Amniotic stem cell (primary cell): ENCODE measurements at regions not wholly inside any gene's neighbourhood (a gene's known extent, or its start where the extent isn't known, plus 50 kb on each side); places are given as distances from the start of the nearest gene placed in this dataset.
"Not testable (repeated sequence)": the region's sequence is repeated elsewhere in the genome, so short reads cannot be mapped to it uniquely, and the experiment has no call there.

Source experiments
- DNase-seq: peaks from one replicate; lab custom pipeline; 2025; lab: John Stamatoyannopoulos, UW

DNA sequence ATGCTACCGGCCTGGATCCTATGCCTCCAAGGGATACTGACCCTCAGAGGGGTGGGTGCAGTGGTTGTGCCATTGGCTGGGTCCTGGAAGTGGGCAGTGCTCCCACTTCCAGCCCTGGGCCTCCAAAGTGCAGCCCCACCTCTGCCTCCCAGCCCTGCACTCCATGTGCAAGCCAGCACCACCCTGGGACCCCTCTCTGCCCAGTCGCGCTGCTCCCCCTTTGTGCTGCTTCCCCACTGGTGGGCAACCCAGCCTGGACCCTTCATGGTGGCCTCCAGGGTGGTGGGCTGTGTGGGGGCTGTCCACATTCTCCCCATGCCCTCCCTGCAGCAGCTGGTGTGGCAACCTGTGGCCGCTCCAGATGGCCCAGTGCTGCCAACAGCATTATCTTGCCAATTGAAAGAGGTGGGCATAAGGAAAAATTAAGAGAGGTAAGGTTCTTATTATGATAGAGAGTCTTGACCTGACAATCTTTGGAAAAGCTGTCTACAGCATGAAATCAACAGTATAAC, 309.7 kb downstream of the GUCY2F start:
- no peak for DNase-seq

DNA sequence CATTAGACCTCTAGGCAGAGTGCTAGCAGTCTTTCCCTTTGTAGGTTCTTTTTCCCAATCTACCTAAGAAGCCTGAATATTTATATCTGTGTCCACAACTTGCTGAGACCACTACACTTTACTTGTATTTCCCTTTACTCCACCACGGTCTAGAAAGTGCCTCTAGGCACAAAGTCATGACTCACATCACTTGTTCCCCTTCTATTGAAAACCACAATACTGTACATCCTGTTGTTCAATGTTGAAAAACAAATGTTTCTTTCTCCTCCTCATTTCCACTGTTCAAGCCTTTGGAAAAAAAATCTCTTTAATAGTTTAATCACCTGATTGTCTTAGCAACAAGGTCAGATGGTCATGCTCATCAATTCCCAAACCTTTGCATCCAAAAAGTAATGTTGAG, 326.7 kb downstream of the GUCY2F start:
- no peak for DNase-seq

DNA sequence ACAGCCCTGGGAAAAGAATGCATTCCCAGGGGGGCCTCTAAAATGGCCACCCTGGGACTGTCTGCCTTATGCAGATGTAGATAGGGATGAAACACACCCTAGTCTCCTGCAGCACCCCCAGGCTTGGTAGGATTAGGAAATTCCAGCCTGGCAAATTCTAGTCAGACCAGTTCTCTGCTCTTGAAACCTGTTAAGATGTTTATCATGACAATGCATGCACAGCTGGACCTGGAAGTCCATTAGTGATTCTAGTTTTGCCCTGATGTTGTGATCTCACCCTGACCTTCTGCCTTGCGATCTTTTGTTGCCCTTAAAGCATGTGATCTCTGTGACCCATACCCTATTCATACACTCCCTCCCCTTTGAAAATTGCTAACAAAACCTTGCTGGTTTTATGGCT, 337.7 kb downstream of the GUCY2F start:
- DNase-seq, result not testable (repeated sequence)

DNA sequence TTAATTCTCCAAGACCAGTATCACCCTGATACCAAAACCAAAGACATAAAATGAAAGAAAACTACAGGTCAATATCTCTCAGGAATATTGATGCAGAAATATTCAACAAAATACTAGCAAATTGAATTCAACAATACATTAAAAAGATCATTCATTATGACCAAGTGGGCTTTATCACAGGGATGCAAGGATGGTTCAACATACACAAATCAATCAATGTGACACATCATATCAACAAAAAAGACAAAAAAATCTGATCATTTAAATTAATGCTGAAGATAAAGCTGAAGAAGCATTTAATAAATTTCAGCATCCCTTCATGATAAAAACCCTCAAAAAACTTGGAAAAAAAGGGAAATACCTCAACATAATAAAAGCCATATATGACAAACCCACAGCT, 341.4 kb downstream of the GUCY2F start:
- no peak for DNase-seq

DNA sequence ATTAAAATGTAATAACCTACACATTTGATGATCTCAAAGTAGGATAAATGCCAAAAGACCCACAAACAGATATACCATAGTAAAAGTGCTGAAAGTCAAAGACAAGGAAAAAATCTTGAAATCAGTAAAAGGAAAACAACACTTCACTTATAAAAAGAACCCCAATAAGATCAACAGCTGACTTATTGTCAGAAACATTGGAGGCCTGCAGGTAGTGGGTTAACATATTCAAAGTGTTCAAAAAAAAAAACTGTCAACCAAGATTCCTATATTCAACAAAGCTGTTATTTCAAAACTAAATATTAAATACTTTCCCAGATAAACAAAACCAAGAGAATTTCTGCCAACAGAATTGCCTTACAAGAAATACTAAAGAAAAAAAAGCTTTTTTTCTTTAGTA, 347.1 kb downstream of the GUCY2F start:
- no peak for DNase-seq

DNA sequence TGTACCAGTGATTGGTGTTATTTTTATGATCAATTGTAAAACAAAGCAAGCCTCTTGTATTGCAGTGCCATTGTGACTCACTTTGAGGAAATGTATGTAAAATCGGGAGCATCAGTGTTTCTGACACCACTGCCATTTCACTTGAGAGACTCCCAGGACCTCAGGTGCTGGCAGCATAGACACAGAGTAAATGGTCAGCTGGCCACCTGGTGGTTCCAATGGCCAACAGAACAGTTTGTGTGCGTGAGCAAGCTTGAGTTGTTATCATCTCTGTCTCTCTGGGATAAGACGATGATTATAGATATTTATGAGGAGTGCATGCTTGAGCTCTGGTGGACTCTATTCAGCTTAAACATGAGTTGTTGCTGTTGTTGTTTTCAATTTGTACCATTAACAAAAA, 356.6 kb downstream of the GUCY2F start:
- no peak for DNase-seq

DNA sequence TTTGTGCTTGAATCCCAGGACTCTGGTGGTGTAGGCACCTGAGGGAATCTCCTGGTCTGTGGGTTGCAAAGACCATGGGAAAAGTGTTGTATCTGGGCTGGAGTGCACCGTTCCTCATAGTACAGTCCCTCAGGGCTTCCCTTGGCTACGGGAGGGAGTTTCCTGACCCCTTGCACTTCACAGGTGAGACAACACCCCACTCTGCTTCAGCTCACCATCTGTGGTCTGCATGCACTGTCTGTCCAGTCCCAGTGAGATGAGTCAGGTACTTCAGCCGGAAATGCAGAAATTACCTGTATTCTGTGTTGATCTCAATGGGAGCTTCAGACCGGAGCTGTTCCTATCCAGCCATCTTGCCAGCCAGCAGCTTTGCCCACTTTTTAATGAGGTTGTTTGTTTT, 353.0 kb upstream of the IRS4 start:
- no peak for DNase-seq

DNA sequence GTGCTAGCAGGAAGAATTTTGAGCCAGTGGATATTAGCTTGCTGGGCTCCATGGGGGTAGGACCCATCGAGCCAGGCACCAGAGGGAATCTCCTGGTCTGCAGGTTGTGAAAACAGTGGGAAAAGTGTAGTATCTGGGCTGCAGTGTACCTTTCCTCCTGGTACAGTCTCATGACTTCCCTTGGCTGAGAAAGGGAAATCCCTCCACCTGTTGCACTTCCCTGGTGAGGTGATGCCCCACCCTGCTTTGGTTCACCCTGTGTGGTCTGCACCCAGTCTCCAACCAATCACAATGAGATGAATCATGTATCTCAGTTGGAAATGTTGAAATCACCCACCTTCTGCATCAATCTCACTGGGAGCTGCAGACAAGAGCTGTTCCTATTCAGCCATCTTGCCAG, 341.4 kb upstream of the IRS4 start:
- DNase-seq, result no peak

DNA sequence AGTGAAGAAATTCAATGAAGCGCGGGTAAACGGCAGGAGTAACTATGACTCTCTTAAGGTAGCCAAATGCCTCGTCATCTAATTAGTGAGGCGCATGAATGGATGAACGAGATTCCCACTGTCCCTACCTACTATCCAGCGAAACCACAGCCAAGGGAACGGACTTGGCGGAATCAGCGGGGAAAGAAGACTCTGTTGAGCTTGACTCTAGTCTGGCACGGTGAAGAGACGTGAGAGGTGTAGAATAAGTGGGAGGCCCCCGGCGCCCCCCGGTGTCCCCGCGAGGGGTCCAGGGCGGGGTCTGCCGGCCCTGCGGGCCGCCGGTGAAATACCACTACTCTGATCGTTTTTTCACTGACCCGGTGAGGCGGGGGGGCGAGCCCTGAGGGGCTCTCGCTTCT, 317.8 kb upstream of the IRS4 start:
- DNase-seq, result not testable (repeated sequence)

DNA sequence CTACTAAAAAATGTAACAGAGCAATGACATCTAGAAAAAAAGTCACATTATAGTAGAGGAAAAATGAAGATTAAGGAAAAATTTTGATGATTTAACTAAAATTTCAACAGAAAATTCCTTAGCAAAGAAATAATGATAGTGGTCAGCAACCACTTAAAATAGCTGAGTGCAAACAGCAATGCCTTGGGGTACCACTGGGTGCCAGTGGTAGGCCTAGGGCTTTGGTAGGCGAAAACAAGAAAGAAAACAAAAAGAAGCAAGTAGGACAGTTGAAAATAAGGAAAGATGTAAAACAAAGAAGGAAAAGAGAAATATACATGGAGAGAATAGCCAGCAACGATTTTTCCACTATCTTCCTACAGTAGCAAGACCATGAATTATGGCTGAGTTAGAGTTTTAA, 313.5 kb upstream of the IRS4 start:
- no peak for DNase-seq

DNA sequence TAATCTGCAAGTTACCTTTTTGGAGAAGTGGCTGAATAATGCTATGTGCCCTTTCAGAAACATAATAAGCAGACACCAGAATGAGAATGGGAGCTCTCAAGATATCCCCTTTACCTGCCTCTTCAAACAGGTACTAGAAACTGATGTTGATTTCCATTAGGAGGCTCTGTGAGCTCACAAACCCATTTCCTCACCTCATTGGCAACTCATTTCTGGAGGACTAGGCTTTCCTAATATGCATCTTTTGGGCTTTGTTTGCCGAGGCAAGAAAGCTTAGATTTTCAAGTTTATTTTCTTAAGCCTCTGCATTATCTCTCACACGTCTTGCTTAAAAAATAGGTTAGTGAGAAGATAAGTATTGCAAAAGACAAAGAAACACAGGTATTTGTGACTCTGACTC, 313.1 kb upstream of the IRS4 start:
- no peak for DNase-seq

DNA sequence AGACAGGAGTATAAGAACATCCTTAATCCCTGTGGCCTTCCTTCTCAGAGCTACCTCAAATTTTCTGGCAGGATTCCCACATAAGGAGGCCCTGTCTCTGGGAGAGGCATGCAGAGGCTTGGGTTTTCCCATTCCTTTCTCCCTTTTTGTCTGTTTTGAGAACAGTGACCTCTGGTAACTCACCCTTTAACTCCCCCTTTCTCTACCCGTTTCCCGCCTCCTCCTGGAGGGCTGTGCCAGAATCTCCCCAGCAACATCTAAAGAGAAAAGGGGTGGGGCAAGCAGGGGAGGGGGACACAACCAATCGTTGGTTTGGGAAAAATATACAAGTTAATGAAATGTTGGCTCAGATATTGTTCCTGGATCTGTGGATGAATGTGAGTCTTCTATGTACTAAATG, 303.7 kb upstream of the IRS4 start:
- no peak for DNase-seq

DNA sequence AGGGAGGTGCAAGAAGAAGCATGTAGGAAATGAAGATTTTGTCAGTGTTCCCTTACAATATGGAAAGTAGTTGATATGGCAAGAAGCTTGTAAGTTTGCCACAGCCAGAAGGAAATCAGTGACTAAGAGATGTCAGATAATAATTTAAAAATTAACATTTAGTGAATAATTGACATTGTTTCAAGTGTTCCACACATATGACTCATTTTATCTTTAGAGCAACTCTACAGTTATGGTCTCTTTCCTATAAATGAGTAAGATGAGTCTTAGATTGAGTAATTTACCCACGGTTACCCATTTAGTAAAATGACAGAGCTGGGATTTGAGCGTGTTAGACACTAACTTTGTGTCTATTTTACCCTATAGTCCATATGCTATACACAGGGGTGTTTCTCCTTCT, 300.3 kb upstream of the IRS4 start:
- DNase-seq, result no peak

DNA sequence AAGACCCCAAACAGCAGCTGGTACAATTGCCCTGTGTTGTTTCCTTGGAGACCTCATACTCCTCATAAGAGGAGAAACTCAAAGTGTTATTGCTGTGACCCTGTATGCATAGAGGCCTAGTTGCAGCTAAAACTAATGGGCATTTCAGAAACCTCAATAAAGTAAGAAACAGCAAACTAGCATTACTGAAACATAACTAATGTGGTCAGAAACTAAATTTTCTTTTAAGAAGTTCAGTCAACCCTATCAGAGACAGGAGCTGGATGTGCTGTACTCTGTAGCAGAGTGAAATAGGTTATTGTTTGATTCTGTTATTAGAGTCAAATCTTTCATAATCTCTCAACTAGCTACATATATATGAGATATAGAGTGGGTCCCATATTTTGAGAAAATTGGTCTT, 257.5 kb upstream of the IRS4 start:
- no peak for DNase-seq

DNA sequence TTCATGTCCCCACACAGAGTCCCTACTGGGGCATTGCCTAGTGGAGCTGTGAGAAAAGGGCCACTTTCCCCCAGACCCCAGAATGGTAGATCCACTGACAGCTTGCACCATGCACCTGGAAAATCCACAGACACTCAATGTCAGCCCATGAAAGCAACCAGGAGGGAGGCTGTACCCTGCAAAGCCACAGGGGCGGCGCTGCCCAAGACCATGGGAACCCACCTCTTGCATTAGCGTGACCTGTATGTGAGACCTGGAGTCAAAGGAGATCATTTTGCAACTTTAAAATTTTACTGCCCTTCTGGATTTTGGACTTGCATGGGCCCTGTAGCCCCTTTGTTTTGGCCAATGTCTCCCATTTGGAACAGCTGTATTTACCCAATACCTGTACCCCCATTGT, 236.5 kb upstream of the IRS4 start:
- not testable (repeated sequence) for DNase-seq

DNA sequence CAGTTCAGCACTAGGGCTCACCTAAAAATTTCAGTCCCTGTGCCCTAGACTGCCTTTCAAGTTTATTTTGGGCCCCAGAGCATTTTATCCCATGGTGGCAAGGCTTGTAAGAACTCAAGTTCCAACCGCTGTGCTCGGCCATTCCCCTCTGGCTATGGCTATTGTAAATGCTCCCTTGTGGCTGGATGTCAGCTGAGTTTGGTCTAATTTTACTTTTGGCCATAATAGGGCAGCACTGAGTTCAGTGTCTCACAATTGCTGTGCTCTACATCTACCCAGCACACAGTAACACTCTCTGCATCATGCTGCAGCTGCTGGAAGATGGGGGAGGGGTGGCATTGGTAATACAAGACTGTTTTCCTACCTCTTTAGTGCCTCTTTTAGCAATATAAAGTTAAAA, 210.8 kb upstream of the IRS4 start:
- no peak for DNase-seq

DNA sequence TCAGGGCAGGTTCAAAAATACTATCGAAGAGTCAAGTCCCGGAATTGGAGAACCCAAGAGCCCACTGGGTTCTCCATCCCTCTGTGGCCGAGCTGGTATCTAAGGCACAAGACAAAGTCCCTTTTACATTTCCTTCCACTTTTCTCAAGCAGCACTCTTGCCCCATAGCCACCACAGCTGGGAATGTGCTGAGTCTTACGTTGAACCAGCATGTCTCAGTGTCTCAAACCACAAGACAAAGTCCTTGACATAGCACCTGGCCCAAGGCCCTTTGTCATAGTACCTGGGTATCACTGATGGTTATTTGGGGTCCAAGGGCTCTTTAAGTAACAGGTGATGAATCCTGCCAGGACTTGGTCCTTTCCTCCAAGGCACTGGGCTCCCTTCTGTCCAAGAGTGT, 210.2 kb upstream of the IRS4 start:
- no peak for DNase-seq

DNA sequence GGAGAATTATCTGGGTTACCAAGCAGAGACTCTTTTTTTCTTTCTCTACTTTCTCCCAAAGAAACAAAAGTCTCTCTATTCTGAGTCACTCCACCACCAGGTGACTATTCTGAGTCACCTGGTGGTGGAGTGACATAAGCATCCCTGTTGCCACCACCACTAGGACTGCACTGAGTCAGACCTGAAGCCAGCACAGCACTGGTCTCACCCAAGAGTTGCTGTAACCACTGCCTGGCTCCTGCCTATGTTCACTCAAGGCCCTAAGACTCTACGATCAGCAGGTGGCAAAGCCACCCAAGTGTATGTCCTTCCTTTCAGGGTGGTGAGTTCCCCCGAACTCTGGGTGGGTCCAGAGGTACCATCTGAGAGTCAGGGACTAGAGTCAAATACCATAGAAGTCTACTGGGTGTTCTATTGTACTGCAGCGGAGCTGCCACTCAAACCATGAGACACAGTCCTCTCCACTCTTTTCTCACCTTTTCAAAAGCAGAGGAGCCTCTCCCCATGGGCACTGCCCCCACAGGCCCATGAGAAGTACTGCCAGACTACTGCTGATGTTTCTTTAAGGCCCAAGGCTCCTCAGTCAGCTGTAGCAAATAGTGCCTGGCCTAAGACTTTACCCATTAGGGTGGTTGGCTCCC, 209.6 kb upstream of the IRS4 start:
- DNase-seq, result no peak

DNA sequence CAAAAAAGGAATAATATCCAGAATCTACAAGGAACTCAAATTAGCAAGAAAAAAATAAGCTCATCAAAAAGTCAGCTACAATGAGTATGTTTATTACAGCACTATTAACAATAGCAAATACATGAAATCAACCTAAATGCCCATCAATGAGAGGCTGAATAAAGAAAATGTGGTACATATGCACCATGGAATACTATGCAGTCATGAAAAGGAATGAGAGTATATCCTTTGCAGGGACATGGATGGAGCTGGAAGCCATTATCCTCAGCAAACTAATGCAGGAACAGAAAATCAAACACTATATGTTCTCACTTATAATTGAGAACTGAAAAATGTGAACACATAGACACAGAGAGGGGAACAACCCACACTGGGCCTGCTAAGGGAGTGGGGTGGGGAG, 178.4 kb upstream of the IRS4 start:
- DNase-seq, result no peak

DNA sequence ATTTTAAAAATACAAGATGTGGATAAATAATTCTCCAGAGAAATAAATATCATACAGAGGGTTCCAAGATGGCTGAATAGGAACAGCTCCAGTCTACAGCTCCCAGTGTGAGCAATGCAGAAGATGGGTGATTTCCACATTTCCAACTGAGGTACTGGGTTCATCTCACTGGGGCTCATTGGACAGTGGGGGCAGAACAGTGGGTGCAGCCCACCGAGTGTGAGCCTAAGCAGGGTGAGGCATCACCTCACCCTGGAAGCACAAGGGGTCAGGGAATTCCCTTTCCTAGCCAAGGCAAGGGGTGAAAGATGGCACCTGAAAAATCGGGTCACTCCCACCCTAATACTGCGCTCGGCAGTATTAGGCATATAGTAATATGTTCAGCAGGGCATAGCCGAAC, 167.5 kb upstream of the IRS4 start:
- not testable (repeated sequence) for DNase-seq

DNA sequence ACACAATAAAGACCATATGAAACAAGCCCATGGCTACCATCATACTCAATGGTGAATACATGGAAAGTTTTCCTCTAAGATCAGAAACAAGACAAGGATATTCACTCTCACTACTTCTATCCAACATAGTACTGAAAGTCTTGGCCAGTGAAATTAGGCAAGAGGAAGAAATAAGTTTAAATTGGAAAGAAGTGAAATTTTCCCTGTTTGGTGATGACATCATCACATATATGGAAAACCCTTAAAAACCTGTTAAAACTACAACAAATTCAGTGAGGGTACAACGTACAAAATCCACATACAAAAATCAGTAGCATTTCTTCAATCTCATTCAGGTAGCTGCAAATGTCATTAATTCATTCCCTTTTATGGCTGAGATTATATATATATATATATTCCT, 164.0 kb upstream of the IRS4 start:
- no peak for DNase-seq

DNA sequence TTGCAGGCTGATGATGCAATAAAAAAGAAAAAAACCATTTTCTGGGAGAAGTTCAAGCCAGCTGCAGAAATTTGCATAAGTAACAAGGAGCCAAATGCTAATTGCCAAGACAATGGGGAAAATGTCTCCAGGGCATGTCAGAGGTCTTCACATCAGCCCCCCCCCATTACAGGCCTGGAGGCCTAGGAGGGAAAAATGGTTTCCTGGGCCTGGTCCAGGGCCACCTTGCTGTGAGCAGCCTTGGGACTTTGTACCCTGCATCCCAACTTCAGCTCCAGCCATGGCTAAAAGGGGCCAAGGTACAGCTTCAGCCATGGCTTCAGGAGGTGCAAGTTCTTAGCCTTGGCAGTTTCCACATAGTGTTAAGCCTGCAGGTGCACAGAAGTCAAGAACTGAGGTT, 160.0 kb upstream of the IRS4 start:
- not testable (repeated sequence) for DNase-seq

DNA sequence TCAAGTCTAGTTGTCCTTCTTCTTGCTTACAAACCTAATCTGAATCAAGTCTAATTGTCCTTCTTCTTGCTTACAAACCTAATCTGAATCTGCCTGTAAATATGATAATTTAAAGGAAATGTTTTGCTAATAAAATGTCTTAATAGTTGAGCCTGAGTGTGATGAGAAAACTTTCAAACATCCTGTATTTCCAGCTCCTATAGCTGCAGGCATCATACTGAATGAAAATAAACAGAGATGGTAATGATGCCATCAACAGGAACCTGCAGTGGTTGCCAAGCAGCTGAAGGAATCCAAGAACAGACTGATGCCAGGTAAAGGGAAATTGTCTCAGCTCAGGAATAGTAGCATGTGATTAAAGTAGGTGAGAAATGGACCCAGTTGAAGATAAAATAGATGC, 156.1 kb upstream of the IRS4 start:
- no peak for DNase-seq

DNA sequence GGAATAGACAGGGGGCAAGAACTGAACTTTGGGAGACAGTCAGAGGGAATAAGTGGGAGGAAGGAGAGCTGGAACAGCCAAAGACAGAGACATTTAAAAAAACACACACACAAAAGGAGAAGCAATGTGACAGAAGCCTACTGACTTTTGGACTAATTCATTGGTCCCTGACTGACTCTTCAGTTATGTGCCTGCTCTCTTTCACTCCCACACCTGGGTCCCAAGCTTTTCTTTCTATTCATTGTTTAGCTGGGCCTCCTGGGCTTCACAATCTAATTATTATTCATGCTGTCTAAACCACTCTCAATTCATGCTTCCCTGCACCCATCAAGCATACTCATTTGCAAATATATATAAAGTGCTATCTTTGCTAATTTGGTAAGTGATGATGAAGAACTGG, 139.2 kb upstream of the IRS4 start:
- no peak for DNase-seq

DNA sequence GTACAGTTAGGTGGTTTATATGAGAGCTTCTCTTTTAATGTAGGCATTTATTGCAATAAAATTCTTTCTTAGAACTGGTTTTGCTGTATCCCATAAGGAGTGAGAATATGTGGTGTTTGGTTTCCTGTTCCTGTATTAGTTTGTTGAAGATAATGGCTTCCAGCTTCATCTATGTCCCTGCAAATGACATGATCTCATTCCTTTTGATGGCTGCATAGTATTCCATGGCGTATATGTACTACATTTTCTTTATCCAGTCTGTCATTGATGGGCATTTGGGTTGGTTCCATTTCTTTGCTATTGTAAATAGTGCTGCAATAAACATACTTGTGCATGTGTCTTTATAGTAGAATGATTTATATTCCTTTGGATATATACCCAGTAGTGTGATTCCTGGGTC, 106.7 kb upstream of the IRS4 start:
- not testable (repeated sequence) for DNase-seq
